ENCODE measurements at regions not wholly inside any gene's neighbourhood (a gene's known extent, or its start where the extent isn't known, plus 50 kb on each side); places are given as distances from the start of the nearest gene placed in this dataset.

DNA sequence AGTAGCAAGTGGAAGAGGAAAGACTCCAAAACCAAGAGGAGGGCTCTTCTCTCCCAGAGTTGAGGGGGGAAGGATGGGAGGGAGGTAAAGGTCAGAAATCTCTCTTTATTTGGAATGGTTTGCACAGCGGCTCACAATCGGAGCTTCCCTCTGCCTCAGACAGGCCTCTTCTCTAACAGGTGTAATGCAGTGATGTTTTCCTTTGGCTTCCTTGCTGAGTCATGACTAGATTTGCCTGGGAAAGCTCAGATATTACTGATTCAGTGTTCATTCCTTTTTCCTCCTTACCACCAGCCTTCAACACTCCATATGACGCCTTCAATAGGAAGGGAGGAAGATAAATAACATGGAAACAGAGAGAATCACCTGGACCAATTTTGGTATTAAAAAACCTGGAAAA, 136.6 kb downstream of the RNF152 start:
- no peaks in the 10 kb centered on the region for H3K9me3 Mint-ChIP-seq
- no peak overlapping the region for H3K27ac Mint-ChIP-seq

DNA sequence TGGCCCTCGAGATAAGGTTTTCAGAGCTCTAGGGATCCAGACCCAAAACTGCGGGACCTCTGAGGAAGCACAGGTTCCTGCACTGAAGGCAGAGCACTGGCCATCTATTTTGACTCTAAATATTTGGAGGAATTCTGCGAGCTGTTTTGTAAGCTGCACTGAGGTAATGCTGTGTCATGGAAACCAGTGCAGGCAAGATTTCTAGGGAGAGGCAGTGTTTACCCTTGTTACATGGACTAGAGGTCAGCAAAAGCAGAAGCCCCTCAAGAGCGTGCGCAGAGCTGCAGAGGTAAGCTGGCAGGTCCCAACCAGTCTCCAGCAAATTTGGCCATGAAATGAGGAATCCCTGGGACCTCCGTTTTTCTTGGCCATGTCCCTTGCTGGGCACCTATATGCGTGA, 137.3 kb downstream of the RNF152 start:
- ATAC-seq (no peak), DNase-seq (ENCODE audit: low spot score in 2 of 2) (no peak)
- H3K9me3 Mint-ChIP-seq: no peaks in the 10 kb centered on the region
- H3K4me1 Mint-ChIP-seq: no peaks in the 10 kb centered on the region
- no peaks in the 10 kb centered on the region for H3K36me3 Mint-ChIP-seq
- no peak overlapping the region for H3K4me3 Mint-ChIP-seq
- no peak overlapping the region for H3K27ac Mint-ChIP-seq

More for the DNA sequence above, 136.6 kb downstream of the RNF152 start:
- no peaks in the 10 kb centered on the region for H3K36me3 Mint-ChIP-seq
- ATAC-seq: no peak
- no peak for DNase-seq (ENCODE audit: low spot score in 2 of 2)
- H3K4me3 Mint-ChIP-seq: no peak overlapping the region
- no peaks in the 10 kb centered on the region for H3K4me1 Mint-ChIP-seq

DNA sequence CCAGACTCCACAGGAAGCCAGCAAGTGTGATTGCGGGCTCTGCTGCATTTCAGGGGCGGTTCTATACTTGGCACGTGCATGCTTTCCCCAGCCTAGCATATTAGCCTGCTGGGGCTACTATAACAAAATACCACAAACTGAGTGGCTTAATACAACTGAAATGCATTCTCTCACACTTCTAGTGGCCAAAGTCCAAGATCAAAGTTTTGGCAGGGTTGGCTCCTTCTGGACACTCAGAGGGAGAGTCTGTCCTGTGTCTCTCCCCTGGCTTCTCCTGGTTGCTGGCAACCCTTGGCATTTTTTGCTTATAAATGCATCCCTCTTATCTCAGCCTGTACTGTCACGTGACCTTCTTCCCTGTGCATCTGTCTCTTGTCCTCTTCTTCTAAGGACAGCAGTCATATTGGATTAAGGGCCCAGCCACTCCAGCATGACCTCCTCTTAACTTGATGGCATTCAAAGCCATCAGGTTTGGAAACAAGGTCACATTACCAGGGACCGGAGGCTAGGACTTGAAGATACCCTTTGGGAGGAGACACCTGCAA, 138.7 kb downstream of the RNF152 start:
- no peak overlapping the region for H3K27ac Mint-ChIP-seq
- H3K4me1 Mint-ChIP-seq: no peaks in the 10 kb centered on the region
- no peaks in the 10 kb centered on the region for H3K9me3 Mint-ChIP-seq
- no peaks in the 10 kb centered on the region for H3K36me3 Mint-ChIP-seq
- H3K4me3 Mint-ChIP-seq: no peak overlapping the region
- no peak for ATAC-seq
- DNase-seq (ENCODE audit: low spot score in 2 of 2): no peak

DNA sequence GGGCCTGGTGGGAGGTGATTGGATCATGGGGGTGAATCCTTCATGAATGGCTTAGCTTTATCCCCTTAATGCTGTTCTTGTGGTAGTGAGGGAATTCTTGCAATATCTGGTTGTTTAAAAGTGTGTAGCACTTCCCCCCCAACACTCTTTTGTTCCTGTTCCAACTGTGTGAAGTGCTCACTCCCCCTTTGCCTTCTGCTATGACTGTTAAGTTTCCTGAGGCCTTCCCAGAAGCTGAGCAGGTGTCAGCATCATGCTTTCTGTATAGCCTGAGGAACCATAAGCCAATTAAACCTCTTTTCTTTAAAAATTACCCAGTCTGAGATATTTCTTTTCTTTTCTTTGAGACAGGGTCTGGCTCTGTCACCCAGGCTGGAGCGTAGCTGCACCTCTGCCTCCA, 139.4 kb downstream of the RNF152 start:
- H3K27ac Mint-ChIP-seq: no peak overlapping the region
- ATAC-seq: peak; percentile 35
- no peak for DNase-seq (ENCODE audit: low spot score in 2 of 2)
- no peaks in the 10 kb centered on the region for H3K4me1 Mint-ChIP-seq
- H3K4me3 Mint-ChIP-seq: no peak overlapping the region
- no peaks in the 10 kb centered on the region for H3K9me3 Mint-ChIP-seq
- H3K36me3 Mint-ChIP-seq: no peaks in the 10 kb centered on the region

DNA sequence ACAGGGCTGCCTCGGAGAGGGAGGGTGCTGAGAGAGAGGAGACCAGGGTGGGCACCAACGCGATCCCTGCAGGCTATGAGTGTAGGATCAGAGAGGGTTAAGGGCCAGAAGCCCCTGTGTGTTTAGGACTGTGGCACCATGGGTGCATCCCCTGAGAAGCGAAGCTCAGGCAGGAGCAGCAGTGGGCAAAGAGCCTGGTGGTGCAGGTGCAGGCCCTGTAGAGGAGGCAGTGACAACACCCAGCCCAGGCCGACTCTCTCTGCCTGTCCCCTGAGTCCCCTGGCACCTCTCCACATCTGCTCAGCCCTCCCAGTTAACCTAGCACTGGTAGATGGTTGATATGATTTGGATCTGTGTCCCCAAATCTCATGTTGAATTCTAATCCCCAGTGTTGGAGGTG, 139.8 kb downstream of the RNF152 start:
- peak; percentile 46 for ATAC-seq
- Mint-ChIP-seq H3K27ac (no peak overlapping the region), H3K9me3 (no peaks in the 10 kb centered on the region), H3K36me3 (no peaks in the 10 kb centered on the region), H3K4me3 (no peak overlapping the region), H3K4me1 (no peaks in the 10 kb centered on the region)
- no peak for DNase-seq (ENCODE audit: low spot score in 2 of 2)

DNA sequence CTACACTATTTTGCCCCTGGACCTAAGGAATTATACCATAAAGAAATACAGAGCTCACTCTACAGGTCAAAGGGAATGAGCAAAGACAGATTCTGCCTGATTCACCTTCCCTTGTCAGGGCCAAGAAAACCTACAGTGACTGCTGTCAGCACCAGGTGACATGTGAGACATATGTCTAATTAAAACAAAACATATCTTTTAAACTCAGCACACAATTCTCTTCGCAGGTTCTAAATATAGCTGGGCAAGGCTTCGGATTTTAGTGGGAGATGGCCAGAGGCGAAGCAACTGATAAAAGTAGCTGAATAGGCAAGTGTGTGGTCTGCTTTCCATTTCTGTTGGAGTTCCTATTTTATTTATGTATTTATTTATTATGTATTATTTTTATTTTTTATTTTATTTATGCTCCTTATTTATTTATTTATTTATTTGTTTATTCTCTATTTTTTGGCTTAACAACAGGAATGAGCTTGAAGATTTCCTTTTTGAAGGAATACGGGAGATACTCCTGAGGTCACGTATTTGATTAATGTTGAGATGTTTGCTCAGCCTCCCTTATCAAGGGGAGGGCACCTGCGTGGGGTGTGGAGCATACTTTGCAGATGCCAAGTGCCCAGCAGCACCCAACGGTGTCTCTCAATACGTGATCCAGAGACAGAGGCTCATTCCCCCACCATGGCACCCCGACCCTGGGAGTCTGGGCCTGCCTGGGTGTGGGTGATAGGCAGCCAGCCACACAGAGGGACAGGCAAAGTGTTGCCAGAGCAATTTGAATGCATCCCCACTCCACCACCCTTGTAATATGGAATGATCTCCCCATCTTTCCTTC, 141.8 kb downstream of the RNF152 start:
- no peak for ATAC-seq
- no peak overlapping the region for H3K27ac Mint-ChIP-seq
- no peaks in the 10 kb centered on the region for H3K9me3 Mint-ChIP-seq
- H3K4me3 Mint-ChIP-seq: no peak overlapping the region
- DNase-seq (ENCODE audit: low spot score in 2 of 2): no peak
- H3K36me3 Mint-ChIP-seq: no peaks in the 10 kb centered on the region
- no peaks in the 10 kb centered on the region for H3K4me1 Mint-ChIP-seq

DNA sequence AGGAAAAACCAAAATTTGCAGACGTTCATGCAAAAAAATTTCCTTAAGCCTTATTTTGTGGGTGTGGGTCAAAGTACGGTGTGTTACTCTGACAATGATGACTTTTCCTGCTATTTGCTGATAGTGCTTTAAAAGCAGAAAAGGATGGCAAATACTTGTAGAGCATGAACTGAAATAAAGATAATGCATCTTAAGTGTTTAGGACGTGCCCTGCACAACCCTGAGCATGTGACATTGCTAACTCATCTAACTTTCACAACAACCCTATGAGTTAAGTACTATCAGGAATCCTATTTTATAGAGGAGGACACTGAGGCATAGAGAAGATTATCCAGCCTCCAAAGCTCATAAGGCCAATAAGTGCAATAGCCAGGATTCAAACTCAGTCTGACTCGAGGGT, 143.3 kb downstream of the RNF152 start:
- H3K27ac Mint-ChIP-seq: no peak overlapping the region
- H3K4me3 Mint-ChIP-seq: no peak overlapping the region
- H3K9me3 Mint-ChIP-seq: no peaks in the 10 kb centered on the region
- H3K36me3 Mint-ChIP-seq: no peaks in the 10 kb centered on the region
- H3K4me1 Mint-ChIP-seq: no peaks in the 10 kb centered on the region
- ATAC-seq: no peak
- DNase-seq (ENCODE audit: low spot score in 2 of 2): no peak

DNA sequence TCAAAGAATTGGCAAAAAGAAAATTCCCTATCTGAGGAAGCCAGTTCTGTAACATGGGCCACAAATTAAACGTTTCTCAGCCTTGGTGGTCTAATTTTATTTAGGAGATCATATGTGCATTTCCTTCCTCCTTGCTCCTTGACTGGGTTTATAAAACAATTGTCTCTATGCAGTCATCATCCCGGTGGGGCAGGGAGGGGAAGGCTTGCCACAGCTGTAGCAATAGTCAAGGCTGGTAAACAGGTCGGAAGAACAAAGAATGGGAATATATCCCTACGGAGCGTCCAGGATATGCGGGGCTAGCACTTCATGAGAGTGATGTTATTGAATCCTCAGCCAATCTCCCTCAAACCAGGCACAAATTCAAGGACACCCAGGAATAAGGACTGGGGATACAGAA, 143.8 kb downstream of the RNF152 start:
- no peak for DNase-seq (ENCODE audit: low spot score in 2 of 2)
- ATAC-seq: no peak
- no peaks in the 10 kb centered on the region for H3K4me1 Mint-ChIP-seq
- no peaks in the 10 kb centered on the region for H3K9me3 Mint-ChIP-seq
- H3K36me3 Mint-ChIP-seq: no peaks in the 10 kb centered on the region
- no peak overlapping the region for H3K4me3 Mint-ChIP-seq
- H3K27ac Mint-ChIP-seq: no peak overlapping the region

DNA sequence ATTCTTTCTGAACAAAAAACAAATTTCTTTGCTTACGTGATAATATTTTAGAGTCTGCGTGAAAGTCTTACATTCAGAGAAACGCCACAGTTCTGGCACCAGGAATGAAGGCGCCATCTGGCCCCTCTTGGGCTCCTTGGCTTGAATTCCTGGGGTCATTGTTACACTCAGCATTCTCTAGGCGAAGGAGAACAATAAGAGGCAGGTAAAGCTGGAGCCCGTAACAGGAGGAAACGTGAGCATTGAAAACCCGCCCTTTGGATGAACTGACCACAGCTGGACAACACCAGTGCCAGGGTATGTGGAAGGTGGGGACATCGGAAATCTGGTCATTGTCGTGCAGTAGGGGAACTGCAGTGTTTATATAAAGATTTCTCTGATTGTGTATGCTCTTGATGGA, 144.8 kb downstream of the RNF152 start:
- Mint-ChIP-seq H3K4me1 (no peaks in the 10 kb centered on the region), H3K36me3 (no peaks in the 10 kb centered on the region)

DNA sequence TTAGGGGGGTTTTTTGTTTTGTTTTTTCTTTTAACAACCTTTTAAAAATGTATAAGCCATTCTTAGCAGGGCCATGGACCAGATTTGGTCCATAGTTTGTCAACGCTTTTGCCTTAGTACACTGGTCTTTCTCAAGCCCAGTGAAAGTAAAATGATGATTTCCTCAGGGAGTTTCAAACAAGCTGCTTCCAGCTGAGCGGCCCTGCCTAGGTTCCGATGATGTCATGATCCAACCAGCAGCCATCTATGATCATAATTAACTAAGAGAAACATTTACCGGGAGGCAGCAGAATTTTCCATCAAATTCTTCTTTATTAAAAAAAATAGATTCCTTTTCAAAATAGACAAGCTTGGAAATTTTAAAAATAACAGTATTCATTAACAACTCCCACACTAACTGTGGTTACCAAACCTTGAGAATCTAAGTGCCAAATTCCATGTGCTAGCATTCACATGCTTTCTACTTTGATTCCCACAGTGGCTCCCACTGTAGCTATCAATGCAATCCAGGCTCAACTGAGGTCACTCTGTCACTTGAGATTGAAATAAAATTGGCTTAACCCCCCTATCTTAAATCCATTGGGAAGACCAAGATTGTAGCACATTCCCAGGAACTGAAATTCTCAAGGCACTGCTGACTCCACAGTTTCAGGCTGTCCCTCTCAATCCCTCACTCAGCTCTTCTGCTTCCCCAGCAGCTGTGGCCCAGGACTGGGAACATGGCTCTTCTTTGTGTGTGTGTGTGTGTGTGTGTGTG, 148.9 kb downstream of the RNF152 start:
- H3K9me3 Mint-ChIP-seq: no peaks in the 10 kb centered on the region
- ATAC-seq (no peak), DNase-seq (ENCODE audit: low spot score in 2 of 2) (no peak)
- no peak overlapping the region for H3K4me3 Mint-ChIP-seq
- H3K27ac Mint-ChIP-seq: no peak overlapping the region
- no peaks in the 10 kb centered on the region for H3K36me3 Mint-ChIP-seq
- no peaks in the 10 kb centered on the region for H3K4me1 Mint-ChIP-seq

More for the DNA sequence above, 144.8 kb downstream of the RNF152 start:
- Mint-ChIP-seq H3K4me3 (no peak overlapping the region), H3K9me3 (no peaks in the 10 kb centered on the region), H3K27ac (no peak overlapping the region)
- ATAC-seq: no peak
- DNase-seq (ENCODE audit: low spot score in 2 of 2): no peak

DNA sequence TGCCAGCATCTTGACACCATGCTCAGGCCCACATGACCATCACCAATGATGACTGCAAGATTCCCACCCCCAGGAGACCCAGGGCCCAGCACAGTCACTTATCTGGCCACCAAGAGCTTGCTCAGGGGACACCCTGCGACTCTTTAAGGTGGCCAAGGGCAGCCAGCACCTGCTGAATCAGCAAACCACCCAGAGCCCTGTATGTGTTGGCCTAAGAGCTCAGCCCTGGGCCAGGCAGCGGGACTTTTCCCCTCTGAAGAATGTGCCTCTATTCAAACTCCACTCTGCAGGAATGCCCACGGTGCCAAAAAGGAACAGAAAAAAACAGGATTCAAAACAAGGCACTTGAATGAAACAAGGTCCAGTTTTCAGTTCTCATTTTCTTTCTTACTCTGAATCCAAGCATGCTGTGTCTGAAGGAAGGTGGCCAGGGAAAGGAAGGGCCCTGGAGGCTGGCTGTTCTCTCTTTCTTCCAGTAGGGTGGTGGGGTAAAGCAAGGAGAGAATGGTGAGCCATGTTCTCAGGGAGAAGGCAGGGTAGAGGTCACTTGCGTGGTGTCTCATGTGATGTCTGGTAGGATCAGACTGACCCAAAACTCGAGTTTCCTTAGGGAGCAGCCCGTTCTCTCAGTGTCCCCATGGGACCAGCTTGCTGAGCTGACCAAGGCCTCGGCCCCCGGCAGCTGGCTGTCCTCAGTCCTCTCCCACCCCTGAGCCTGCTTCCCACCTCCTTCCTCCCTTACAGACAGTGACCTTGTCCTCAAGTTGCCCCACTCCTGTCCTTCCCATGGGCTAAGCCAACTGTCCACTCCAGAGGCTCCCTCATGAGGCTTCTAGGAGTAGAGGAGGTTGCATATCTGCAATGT, 150.0 kb downstream of the RNF152 start:
- no peaks in the 10 kb centered on the region for H3K9me3 Mint-ChIP-seq
- no peaks in the 10 kb centered on the region for H3K4me1 Mint-ChIP-seq
- peak; percentile 40 for ATAC-seq
- H3K27ac Mint-ChIP-seq: no peak overlapping the region
- no peak for DNase-seq (ENCODE audit: low spot score in 2 of 2)
- H3K4me3 Mint-ChIP-seq: no peak overlapping the region
- H3K36me3 Mint-ChIP-seq: no peaks in the 10 kb centered on the region

DNA sequence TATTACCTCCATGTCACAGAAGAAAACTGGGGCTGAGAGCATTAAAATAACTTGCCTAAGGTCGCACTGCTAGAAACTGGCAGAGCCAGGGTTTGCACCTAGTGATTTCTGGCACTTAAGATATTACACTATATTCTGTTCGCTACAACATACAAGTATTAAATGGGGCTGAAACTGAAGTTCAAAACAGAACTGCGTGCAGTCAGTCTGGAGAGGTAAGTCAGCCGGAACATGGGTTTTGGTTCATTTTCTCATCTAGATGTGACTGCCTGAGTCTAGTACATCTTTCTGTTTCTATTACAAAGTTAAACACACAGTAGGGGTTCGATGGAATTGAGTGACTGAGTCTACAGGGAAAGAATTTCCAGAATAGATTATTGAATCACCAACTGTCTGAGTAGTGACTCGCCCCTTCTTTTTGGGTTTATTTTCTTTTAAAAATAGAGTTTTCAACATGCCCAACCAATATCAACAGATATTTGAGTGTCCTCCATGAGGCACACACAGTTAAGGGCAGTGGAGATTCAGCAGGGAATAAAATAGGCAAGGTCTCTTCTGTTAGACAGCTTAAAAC, 150.8 kb downstream of the RNF152 start:
- Mint-ChIP-seq H3K4me3 (no peak overlapping the region), H3K9me3 (no peaks in the 10 kb centered on the region), H3K27ac (no peak overlapping the region), H3K4me1 (no peaks in the 10 kb centered on the region), H3K36me3 (no peaks in the 10 kb centered on the region)
- DNase-seq (ENCODE audit: low spot score in 2 of 2): no peak
- ATAC-seq: no peak

DNA sequence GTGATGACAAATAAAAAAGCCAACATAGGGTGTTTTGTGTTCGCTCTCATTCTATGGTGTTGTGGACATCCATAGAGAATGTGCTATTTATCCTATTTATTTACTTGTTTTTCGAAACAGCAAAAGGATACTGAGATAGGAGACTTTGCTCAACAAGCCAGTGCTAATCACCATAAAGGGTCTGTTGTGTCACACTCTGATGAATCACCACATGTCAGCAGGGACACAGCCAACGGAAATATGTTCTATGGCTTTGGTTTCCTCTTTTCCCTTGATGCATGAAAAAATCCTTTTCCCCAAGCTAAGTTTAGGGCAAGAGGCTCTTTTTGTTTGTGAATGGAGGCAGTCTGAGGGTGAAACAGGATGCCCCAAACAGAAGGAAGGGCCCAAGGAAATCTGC, 154.3 kb downstream of the RNF152 start:
- no peak overlapping the region for H3K27ac Mint-ChIP-seq
- no peaks in the 10 kb centered on the region for H3K9me3 Mint-ChIP-seq
- DNase-seq (ENCODE audit: low spot score in 2 of 2): no peak
- ATAC-seq: no peak
- no peaks in the 10 kb centered on the region for H3K4me1 Mint-ChIP-seq
- no peaks in the 10 kb centered on the region for H3K36me3 Mint-ChIP-seq
- no peak overlapping the region for H3K4me3 Mint-ChIP-seq

DNA sequence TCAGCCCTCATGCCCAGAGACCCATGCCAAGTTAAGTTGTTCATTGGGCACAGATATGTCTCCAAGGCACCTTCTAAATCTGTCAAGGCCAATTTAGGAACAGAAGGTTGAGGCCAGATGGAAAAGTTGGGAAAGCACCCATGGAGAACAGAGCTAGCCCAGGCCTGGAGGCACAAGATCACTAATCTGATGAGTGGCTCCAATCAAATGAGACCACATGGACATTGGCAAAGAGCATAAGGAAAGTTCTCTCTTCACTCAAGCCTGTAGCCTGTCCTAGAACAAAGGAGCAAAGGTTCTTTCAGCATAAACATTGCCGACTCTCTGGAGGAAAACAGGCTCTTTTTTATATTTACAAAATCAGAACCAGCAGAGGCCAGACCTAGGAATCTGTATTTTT, 154.8 kb downstream of the RNF152 start:
- ATAC-seq (no peak), DNase-seq (ENCODE audit: low spot score in 2 of 2) (no peak)
- H3K9me3 Mint-ChIP-seq: no peaks in the 10 kb centered on the region
- no peak overlapping the region for H3K4me3 Mint-ChIP-seq
- H3K36me3 Mint-ChIP-seq: no peaks in the 10 kb centered on the region
- H3K27ac Mint-ChIP-seq: no peak overlapping the region
- no peaks in the 10 kb centered on the region for H3K4me1 Mint-ChIP-seq

DNA sequence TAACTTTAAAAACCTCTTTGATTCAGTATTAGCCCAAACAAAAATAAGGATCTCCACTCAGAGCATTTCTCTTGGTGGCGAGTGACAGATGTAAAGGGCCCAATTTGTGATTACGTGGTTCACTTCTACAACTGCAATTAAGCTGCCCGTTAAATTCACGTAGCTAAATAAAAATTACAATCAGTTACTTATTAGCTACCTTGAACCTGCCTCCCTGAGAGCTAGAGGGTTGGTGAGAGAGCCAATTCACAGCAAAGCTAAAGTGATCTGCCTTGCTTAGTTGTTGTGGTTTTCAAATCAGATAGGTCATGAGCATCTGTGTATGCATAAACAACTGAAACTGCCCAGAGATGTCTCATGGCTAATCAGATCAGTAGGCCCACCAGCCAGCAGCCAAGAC, 156.7 kb downstream of the RNF152 start:
- DNase-seq (ENCODE audit: low spot score in 2 of 2) (no peak), ATAC-seq (no peak)
- Mint-ChIP-seq H3K4me1 (no peaks in the 10 kb centered on the region), H3K27ac (no peak overlapping the region), H3K36me3 (no peaks in the 10 kb centered on the region), H3K9me3 (no peaks in the 10 kb centered on the region), H3K4me3 (no peak overlapping the region)
